UCSD-AML1 (cell line): ENCODE measurements at regions not wholly inside any gene's neighbourhood (a gene's known extent, or its start where the extent isn't known, plus 50 kb on each side); places are given as distances from the start of the nearest gene placed in this dataset.
"Not testable (repeated sequence)": the region's sequence is repeated elsewhere in the genome, so short reads cannot be mapped to it uniquely, and the experiment has no call there.

Source experiments
- DNase-seq: peaks from one replicate; lab custom pipeline; 2025; ENCODE audit not compliant: unreplicated experiment; lab: John Stamatoyannopoulos, UW

DNA sequence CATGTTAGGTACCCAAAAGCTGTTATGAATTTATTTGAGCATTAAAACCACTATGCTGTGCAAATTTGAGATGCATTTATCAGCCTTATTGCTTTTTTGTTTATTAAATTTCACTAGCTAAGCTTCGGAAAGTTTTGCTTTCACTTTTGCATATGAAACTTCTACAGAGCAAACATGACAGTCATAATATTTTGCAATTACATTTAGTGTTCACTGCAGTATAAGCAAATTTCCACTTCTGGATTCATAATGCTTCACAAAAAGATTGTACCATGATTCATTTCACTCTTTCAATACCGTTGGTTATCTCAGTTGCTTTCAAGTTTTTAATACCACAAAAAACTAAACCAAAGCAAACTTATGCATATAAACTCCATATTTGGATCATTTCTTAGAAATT, 228.7 kb upstream of the SLC8A1 start:
- DNase-seq, result no peak

DNA sequence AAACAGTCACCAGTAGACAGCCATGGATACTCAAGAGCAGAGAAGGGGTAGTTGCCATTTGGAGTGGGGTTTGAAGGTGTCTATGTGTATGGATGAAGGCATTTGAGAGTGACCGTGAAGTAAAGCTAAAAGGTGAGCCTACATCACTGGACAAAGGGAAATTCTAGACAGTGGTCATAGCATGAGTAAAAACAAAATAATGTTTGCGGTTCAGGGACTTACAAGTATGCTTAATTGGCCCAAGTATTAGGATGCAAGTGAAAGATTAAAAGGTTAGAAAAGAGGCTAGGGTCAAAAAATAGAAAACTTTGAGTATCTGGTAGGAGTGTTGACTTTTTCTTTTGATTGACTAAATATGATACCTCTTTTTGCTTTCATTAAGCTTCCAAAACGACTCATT, 238.1 kb upstream of the SLC8A1 start:
- no peak for DNase-seq

GRCh38 chr2:40690525-40690924, 238.6 kb upstream of the SLC8A1 start:
- DNase-seq, result no peak

DNA sequence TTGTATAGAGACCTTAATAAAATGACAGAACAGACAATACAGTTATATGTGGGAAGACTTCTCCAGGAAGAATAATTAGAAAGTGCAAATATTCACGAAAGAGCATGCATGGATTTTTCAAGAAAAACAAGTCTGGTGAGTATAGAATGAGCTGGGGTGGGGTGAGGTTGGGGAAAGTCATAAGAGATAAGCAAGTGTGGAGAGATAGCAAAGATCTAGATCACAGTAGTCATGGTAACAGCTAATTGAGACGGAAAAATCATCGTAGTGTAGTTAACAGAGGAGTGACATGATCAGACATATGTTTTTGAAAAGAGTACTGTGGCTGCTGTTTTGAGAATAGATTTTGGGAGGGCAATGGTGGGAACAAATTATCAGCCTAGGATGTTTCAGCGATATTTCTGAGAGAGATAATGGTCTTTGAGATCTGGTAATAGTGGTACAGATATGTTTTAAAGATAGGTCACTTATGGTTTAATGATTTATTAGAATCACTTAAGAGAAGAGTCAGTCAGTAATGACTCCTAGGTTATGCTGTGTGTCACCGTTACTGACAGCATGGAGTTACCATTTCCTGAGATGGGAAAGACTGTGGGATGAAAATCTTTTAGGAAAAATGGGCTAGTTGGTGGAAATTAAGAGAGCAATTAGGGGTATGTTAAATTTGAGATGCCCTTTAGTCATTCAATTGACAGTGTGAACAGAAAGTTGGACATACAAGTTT, 248.5 kb upstream of the SLC8A1 start:
- DNase-seq, result no peak

- not testable (repeated sequence) for DNase-seq
These were observed 260.5 kb upstream of the SLC8A1 start for GRCh38 chr2:40712197-40712894.

- no peak for DNase-seq
These were observed 265.0 kb upstream of the SLC8A1 start for GRCh38 chr2:40716879-40717278.

- no peak for DNase-seq
These were observed 267.5 kb upstream of the SLC8A1 start for GRCh38 chr2:40719414-40719813.

GRCh38 chr2:40721595-40721994, 269.7 kb upstream of the SLC8A1 start:
- no peak for DNase-seq

DNA sequence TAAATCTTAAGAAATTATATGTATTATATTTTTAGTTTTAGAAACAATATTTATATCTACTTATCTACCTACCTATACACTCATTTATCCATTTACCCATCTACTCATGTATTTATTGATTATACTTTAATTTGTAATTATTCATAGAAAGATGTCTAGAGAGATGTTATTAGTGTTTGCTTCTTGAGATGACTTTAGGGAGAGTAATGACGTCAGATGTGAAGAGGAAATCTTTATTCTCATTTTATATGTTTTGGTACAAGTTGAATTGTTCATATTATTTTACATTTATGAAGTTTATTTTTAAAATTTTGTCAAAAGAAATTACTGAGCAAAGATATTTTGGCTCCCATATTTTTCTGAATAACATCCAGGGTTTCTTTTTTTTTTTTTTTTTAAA, 271.3 kb upstream of the SLC8A1 start:
- DNase-seq, result no peak

GRCh38 chr2:40725040-40725439, 273.1 kb upstream of the SLC8A1 start:
- DNase-seq, result no peak

DNA sequence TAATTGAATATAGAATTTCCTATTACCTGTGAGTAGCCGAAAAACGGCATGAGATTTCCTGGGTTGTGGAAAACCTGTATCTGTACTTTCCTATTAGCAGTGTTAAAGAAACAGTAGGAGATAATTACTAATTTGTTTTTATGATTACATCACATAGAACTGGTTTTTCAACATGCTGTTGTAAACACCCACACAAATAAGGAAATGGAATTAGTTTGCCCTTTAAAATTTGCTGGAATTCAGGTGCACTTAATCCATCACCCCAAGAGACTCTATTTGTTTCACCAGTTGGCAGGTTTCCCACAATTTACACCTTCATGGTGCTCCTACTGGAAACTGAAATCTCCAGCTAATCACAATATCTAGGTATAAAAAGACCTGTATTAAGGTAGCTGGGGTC, 274.1 kb upstream of the SLC8A1 start:
- DNase-seq, result no peak

DNA sequence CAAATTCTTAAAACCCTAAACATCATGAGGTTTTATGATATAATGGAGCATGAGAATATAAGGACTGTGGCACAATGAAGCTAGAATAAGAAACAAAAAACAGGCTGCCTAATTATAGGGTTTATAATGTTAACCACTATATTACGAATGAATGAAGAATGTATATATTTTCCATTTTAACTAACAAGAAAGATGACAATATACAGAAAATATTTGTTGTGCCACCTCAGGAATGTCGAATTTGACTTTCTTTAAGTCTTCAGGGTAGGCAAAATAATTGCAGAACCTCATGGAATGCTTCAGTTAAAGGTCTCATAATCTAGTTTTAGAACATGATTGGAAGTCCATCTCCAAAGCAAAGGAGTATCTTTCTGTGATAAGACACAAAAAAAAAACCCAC, 282.9 kb upstream of the SLC8A1 start:
- DNase-seq, result no peak

DNA sequence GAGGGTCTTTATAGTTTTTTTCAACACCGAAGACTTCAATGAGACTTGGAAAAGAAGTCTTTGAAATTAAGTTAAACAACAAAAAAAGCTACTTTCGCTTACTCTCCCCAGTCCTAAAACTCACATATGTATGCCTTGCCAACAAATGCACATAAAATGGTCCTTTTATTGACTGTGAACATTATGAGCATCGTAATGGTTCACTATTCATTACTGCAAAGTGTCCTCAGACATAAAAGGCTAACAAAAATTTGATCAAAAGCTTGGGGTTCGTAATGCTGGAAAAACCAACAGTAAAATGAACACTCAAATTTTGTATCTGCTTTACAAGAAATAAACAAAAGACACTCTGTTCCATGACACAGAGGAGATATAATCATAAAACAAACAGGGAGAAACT, 285.3 kb upstream of the SLC8A1 start:
- DNase-seq, result no peak

DNA sequence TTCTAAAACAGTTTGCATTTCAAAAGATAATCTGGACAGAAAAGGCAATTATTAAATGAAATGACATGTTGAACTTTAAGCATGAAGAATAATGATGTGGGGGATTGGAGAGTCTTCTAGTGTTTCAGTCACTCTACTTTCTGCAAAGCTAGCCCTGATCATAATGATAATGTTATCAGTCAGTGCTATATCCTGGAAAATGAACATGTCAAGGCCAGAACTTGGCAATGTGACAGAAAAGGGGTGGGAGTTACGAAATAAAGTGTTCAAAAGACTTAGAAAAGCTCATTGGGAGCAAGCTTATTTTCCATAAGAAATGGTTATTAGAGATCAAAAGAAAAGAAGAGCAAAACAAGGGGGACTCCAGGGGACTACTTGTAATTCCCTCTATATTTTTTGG, 288.5 kb upstream of the SLC8A1 start:
- DNase-seq, result no peak

GRCh38 chr2:40741532-40741931, 289.6 kb upstream of the SLC8A1 start:
- DNase-seq, result no peak

GRCh38 chr2:40746191-40746590, 294.3 kb upstream of the SLC8A1 start:
- no peak for DNase-seq

GRCh38 chr2:40751981-40752380, 300.1 kb upstream of the SLC8A1 start:
- no peak for DNase-seq

- DNase-seq, result no peak
These were observed 300.9 kb upstream of the SLC8A1 start for GRCh38 chr2:40752796-40753195.

DNA sequence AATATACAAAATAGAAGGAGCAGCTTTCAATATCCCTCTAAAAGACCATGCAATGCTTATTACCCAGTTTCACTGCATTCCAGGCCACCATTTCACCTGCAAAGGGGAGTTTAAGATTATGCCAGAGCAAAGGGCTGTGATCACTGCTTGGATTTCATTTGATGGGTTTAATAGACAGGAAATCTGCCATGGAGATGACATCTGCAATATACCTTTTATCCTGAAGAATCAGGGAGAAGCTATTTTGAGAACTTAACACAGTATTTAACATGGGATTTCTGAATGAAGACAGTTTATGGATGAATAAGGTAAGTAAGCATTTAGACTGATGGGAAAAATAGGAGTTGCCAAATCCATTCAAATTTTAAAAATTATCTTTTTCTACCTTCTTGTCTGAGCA, 303.0 kb upstream of the SLC8A1 start:
- DNase-seq, result no peak

DNA sequence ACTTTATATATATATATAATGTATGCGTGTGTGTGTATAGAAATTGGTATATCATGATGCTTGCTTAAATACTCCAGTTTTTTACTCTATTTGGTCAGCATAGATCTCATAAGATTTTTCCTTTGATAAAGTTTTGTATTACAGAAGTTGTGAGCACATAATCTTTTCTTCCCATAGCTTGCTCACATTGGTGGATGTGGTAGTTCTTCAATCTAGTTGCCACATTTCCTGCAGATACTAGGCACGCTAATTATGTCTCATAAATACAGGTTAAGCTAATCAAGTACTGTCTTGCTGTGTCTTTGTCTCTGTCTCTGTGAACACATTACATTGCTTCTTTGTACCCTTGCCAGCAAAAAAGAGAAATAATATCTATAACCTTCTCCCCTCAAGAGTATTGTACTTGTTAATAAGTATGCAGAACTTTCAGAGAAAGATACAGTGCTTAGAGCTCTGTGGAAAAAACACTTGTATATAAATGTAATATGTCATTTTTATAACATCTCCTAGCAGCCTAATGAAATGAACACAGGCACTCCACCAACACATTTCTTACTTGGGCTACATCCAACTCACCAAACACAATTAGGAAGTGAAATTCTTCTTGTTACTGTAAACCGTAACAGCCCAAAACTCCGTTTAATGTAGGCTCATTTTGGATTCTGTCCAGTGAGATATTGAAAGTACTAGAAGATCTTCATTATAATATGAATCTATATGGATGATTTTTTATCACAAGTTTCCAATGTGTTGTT, 306.7 kb upstream of the SLC8A1 start:
- no peak for DNase-seq

DNA sequence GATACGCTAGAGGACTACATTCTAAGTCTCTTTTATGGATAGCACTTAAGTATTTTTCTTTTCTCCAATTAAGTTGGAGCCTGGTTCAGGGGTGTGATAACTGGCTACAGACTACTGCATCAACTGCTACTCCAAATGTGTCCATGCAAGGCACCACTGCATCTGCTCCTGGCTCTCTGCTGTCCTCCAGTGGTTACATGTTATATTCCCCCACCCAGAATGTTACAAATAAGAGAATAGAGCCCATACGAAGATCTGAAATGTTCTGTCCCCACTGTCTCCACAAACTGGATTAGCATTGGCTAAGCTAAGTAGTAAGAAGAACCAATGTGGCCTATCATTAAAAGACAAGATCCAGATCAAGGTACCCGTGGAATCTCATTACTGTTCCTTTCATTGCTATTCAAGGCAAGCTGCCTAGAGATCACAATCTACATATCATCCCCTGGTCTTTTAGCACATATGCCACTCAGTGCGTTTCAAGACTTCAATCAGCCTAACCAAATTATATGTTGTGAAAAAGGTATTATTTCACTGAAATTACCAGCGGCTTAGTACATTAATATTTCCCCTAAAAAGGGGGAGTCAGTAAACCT, 308.3 kb upstream of the SLC8A1 start:
- peak; percentile 12 for DNase-seq

DNA sequence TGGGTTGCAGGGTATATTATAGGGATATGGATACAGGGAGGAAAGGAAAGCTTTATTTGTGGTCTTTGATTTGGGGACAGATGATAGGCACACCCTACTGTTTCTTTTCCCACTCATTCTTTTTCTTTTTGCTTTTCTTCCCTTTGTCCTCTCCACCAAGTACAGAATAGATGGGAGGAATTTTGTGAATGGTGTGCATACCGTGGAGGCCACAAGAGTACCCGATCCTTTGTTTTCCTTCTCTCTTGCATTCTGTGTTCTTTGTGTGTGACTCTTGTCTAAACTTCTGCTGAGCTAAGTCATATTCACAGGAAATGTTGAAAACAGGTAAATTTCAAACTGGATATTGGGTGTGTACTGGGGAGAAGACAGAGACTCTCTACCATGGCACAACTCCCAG, 321.4 kb upstream of the SLC8A1 start:
- no peak for DNase-seq
